OCI-LY1 (cell line): ENCODE measurements at regions not wholly inside any gene's neighbourhood (a gene's known extent, or its start where the extent isn't known, plus 50 kb on each side); places are given as distances from the start of the nearest gene placed in this dataset.

Experiments used
- H2AFZ ChIP-seq: fragments of 200-600 bp; sonication (generic), shearing (Covaris generic); 2 replicates; pipeline ENCODE4 v1.6.0; 2014; ENCODE audit warnings: antibody characterized with exemption, mild to moderate bottlenecking, low read length
- H3F3A ChIP-seq: fragments of 200-600 bp; sonication (generic), shearing (Covaris generic); 2 replicates; pipeline ENCODE4 v1.6.0; 2014; ENCODE audit warnings: mild to moderate bottlenecking, antibody characterized with exemption, low read length, moderate library complexity; ENCODE audit not compliant: insufficient read depth
- H3K27ac ChIP-seq: fragments of 200-600 bp; sonication (generic); 2 replicates; pipeline ENCODE4 v1.5.1; 2014; ENCODE audit warnings: low read length, mixed run types, mild to moderate bottlenecking, low read depth; ENCODE audit not compliant: poor library complexity, severe bottlenecking
- H3K27me3 ChIP-seq: fragments of 200-600 bp; sonication (generic); 2 replicates; pipeline ENCODE4 v1.6.0; 2014; ENCODE audit warnings: antibody characterized with exemption, mild to moderate bottlenecking, low read length, moderate library complexity; ENCODE audit not compliant: insufficient read depth
- H3K36me3 ChIP-seq: fragments of 200-600 bp; sonication (generic); 2 replicates; pipeline ENCODE4 v1.6.1; 2014; ENCODE audit warnings: mild to moderate bottlenecking, antibody characterized with exemption, low read length, moderate library complexity, mixed read lengths; ENCODE audit not compliant: insufficient read depth
- H3K4me1 ChIP-seq: fragments of 200-600 bp; sonication (generic); 2 replicates; pipeline ENCODE4 v1.5.1; 2014; ENCODE audit warnings: mild to moderate bottlenecking, low read length, moderate library complexity; ENCODE audit not compliant: insufficient read depth, severe bottlenecking
- H3K4me2 ChIP-seq: fragments of 200-600 bp; sonication (generic), shearing (Covaris generic); 2 replicates; pipeline ENCODE4 v1.6.1; 2014; ENCODE audit warnings: low read length
- H3K4me3 ChIP-seq: fragments of 200-600 bp; sonication (generic); 2 replicates; pipeline ENCODE4 v1.5.1; 2014; ENCODE audit warnings: low read length, low read depth, mild to moderate bottlenecking, mixed read lengths; ENCODE audit not compliant: poor library complexity, severe bottlenecking
- H3K79me2 ChIP-seq: fragments of 200-600 bp; shearing (Covaris generic); 2 replicates; pipeline ENCODE4 v1.6.1; 2016; ENCODE audit warnings: mixed run types, low read length, mixed read lengths; ENCODE audit not compliant: insufficient read depth
- H3K9ac ChIP-seq: fragments of 200-600 bp; sonication (generic), shearing (Covaris generic); 2 replicates; pipeline ENCODE4 v1.6.1; 2014; ENCODE audit warnings: mild to moderate bottlenecking, low read length, mixed read lengths
- H3K9me2 ChIP-seq: fragments of 200-600 bp; sonication (generic), shearing (Covaris generic); 2 replicates; pipeline ENCODE4 v1.6.1; 2014; ENCODE audit warnings: low read depth, mild to moderate bottlenecking, low read length, mixed read lengths
- H3K9me3 ChIP-seq: fragments of 200-600 bp; shearing (Covaris generic); 2 replicates; pipeline ENCODE4 v1.6.1; 2014; ENCODE audit warnings: low read length, mixed read lengths
- H4K20me1 ChIP-seq: fragments of 200-600 bp; sonication (generic), shearing (Covaris generic); 2 replicates; pipeline ENCODE4 v1.6.0; 2016; ENCODE audit warnings: mild to moderate bottlenecking, low read length; ENCODE audit not compliant: insufficient read depth
- EZH2 ChIP-seq: fragments of 200-600 bp; sonication (generic), shearing (Covaris generic); IDR thresholded peaks from 2 replicates; pipeline ENCODE4 v1.8.0; 2017; ENCODE audit warnings: borderline replicate concordance, mixed run types, mild to moderate bottlenecking, antibody characterized with exemption, low read length, moderate library complexity, mixed read lengths
- TF ChIP-seq, protein P1 (sequence below): fragments of 200-600 bp; sonication (generic), shearing (Covaris generic); IDR thresholded peaks from 2 replicates; pipeline ENCODE4 v1.5.1; 2017; ENCODE audit warnings: mild to moderate bottlenecking, antibody characterized with exemption, low read length, moderate library complexity, mixed read lengths

DNA sequence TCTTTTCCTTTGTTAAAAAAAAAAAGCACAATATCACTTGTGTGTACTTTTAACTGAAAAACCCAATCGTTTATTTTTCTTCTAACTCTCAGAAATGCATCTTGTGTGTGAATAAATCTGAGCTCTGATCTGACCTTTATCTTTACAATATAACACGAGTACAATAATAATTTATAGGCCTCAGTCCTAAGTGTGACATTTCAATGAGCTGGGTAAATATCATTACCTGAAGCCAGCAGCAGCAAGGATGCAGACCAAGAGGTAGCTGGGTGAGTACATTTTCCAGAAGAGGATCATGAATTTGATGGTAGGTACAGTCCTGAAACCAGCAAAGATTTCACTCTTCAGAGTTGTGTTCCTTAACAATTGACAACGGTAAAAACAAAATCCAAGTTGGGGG lies 264.0 kb upstream of the KIF2A start:
- H3K4me3 ChIP-seq, result no peak overlapping the region
- H3K4me1 ChIP-seq, result no peaks in the 10 kb centered on the region
- no peak overlapping the region for H2AFZ ChIP-seq
- no peaks in the 10 kb centered on the region for H4K20me1 ChIP-seq
- no peaks in the 10 kb centered on the region for H3F3A ChIP-seq
- H3K4me2 ChIP-seq, result no peak overlapping the region
- H3K27ac ChIP-seq, result no peak overlapping the region
- no peak for TF ChIP-seq EZH2
- TF ChIP-seq, protein P1, sequence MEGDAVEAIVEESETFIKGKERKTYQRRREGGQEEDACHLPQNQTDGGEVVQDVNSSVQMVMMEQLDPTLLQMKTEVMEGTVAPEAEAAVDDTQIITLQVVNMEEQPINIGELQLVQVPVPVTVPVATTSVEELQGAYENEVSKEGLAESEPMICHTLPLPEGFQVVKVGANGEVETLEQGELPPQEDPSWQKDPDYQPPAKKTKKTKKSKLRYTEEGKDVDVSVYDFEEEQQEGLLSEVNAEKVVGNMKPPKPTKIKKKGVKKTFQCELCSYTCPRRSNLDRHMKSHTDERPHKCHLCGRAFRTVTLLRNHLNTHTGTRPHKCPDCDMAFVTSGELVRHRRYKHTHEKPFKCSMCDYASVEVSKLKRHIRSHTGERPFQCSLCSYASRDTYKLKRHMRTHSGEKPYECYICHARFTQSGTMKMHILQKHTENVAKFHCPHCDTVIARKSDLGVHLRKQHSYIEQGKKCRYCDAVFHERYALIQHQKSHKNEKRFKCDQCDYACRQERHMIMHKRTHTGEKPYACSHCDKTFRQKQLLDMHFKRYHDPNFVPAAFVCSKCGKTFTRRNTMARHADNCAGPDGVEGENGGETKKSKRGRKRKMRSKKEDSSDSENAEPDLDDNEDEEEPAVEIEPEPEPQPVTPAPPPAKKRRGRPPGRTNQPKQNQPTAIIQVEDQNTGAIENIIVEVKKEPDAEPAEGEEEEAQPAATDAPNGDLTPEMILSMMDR, result no peak
- no peaks in the 10 kb centered on the region for H3K27me3 ChIP-seq
- no peaks in the 10 kb centered on the region for H3K79me2 ChIP-seq
- no peaks in the 10 kb centered on the region for H3K36me3 ChIP-seq
- H3K9me3 ChIP-seq, result no peaks in the 10 kb centered on the region
- no peaks in the 10 kb centered on the region for H3K9me2 ChIP-seq
- H3K9ac ChIP-seq, result no peak overlapping the region

DNA sequence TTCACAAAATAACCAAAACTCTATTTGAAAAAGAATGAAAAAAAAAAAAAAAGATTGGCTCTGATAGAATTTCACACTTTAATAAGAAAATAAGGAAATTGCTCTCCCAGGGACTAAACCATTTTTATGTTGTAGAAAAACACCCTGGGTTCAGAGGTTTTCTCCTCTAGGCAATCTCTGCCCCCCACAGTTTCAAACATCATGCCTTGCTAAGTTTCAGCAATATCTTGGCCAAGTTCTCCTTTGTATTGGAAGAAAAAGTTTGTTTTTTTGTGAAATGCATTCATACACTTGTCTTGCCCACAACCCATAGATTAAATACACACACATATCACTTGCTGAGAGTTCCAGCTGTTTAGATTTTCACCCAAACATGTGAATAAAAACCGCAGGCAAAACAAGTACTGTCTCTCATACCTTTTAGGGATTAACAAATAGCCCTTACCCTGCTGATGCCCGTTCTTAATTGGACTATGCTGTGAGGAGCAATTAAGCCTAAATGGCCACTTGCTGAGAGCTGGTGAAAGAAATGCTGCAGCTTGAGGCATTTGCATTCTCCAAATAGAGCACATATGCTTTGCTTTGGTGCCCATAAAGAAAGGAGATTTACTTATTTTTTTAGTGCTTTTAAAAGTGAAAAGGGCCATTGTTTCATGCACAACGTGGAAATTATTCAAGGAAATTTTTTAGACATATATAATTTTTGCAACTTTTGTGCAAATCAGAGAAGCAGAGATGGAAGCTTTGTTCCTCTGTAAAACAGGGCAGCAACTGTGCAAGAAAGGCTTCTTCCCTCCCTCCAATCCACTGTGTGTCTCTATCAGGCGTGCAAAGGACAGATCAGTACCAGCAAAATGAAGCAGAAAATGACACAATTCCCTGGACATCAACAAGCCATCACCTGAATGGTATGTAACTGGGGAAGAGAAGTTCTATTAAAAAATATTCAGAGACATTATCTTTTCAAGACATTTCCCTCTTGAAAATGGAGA lies 262.4 kb upstream of the KIF2A start:
- Histone ChIP-seq H3K27ac (no peak overlapping the region), H3K9me2 (no peaks in the 10 kb centered on the region), H3K79me2 (no peaks in the 10 kb centered on the region), H3K4me3 (no peak overlapping the region), H3K4me2 (no peak overlapping the region), H3K36me3 (no peaks in the 10 kb centered on the region), H3K9me3 (no peaks in the 10 kb centered on the region), H3K27me3 (no peaks in the 10 kb centered on the region), H3K9ac (no peak overlapping the region), H2AFZ (no peak overlapping the region), H4K20me1 (no peaks in the 10 kb centered on the region), H3F3A (no peaks in the 10 kb centered on the region), H3K4me1 (no peaks in the 10 kb centered on the region)
- no peak for TF ChIP-seq EZH2
- TF ChIP-seq, protein P1, result no peak

DNA sequence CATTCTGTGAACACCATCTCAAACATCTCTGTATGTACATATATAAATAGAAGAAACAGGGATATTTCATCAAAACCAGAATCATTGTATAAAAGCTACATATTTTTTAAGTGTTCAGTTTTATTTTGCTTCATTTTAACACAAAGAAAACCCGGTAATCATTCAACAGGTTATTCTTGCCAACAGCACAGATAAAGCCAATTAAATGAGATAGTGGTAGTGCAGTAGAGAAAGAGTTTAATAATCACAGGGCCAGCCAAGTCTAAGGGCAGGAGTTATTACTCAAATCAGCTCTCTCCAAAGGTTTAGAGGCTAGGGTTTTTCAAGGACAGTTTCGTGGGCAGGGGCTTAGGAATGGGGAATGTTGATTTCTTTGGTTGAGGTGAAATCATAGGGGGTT lies 261.0 kb upstream of the KIF2A start:
- Histone ChIP-seq H3K36me3 (no peaks in the 10 kb centered on the region), H3F3A (no peaks in the 10 kb centered on the region), H3K9me3 (no peaks in the 10 kb centered on the region), H3K9ac (no peak overlapping the region), H3K27me3 (no peaks in the 10 kb centered on the region), H3K4me2 (no peak overlapping the region), H3K9me2 (no peaks in the 10 kb centered on the region), H2AFZ (no peak overlapping the region), H4K20me1 (no peaks in the 10 kb centered on the region), H3K79me2 (no peaks in the 10 kb centered on the region), H3K4me1 (no peaks in the 10 kb centered on the region), H3K27ac (no peak overlapping the region), H3K4me3 (no peak overlapping the region)
- TF ChIP-seq, protein P1, result no peak
- no peak for TF ChIP-seq EZH2
